Fibroblast of lung (primary cell): ENCODE measurements at regions not wholly inside any gene's neighbourhood (a gene's known extent, or its start where the extent isn't known, plus 50 kb on each side); places are given as distances from the start of the nearest gene placed in this dataset.
"Not testable (repeated sequence)": the region's sequence is repeated elsewhere in the genome, so short reads cannot be mapped to it uniquely, and the experiment has no call there.

ENCODE experiments used
- DNase-seq, 2 donors: peaks; one replicate each; pipeline versions ENCODE4 v3.0.0 to v3.0.0-alpha.2; 2010; ENCODE audit warnings: low read depth in 2 of 2
- H2AFZ ChIP-seq: 2 replicates; pipeline ENCODE4 v1.5.1; 2012; ENCODE audit warnings: low read length, control low read depth, inconsistent platforms
- H3K27ac ChIP-seq: 2 replicates; pipeline ENCODE4 v1.5.1; 2011; ENCODE audit warnings: low read length, control low read depth; ENCODE audit not compliant: insufficient read depth
- H3K27me3 ChIP-seq: 2 replicates; pipeline ENCODE4 v1.5.1; 2011; ENCODE audit warnings: mild to moderate bottlenecking, low read length; ENCODE audit not compliant: control insufficient read depth, insufficient read depth
- H3K36me3 ChIP-seq: 2 replicates; pipeline ENCODE4 v1.5.1; 2011; ENCODE audit warnings: low read length; ENCODE audit not compliant: control insufficient read depth, insufficient read depth
- H3K4me1 ChIP-seq: 2 replicates; pipeline ENCODE4 v1.5.1; 2011; ENCODE audit warnings: low read length; ENCODE audit not compliant: control insufficient read depth, insufficient read depth; ENCODE audit errors: extremely low read depth
- H3K4me2 ChIP-seq: 2 replicates; pipeline ENCODE4 v1.5.1; 2011; ENCODE audit warnings: low read length, control low read depth; ENCODE audit not compliant: insufficient read depth; ENCODE audit errors: extremely low read depth
- H3K4me3 ChIP-seq, 4 experiments: fragments of 200-600 bp in 1 of 4; sonication (generic) in 1 of 4; replicated peaks in 1 of 4; 2 replicates each; pipeline ENCODE4 v1.5.1; 2011 to 2016; ENCODE audit warnings: low read length in 4 of 4, low read depth in 3 of 4, mild to moderate bottlenecking in 3 of 4, control low read depth in 2 of 4, inconsistent platforms in 1 of 4, mixed read lengths in 1 of 4; ENCODE audit not compliant: insufficient read depth in 1 of 4; ENCODE audit errors: control extremely low read depth in 1 of 4
- H3K79me2 ChIP-seq: 2 replicates; pipeline ENCODE4 v1.5.1; 2012; ENCODE audit warnings: mild to moderate bottlenecking, low read length, inconsistent platforms; ENCODE audit not compliant: control insufficient read depth, insufficient read depth
- H3K9ac ChIP-seq: 2 replicates; pipeline ENCODE4 v1.5.1; 2011; ENCODE audit warnings: mild to moderate bottlenecking, low read length, control low read depth; ENCODE audit not compliant: insufficient read depth
- H3K9me3 ChIP-seq: 2 replicates; pipeline ENCODE4 v1.5.1; 2012; ENCODE audit warnings: low read depth, low read length; ENCODE audit not compliant: control insufficient read depth, insufficient read depth
- H4K20me1 ChIP-seq: 2 replicates; pipeline ENCODE4 v1.5.1; 2011; ENCODE audit warnings: low read length; ENCODE audit not compliant: control insufficient read depth, insufficient read depth; ENCODE audit errors: extremely low read depth
- EZH2 ChIP-seq: IDR thresholded peaks from 2 replicates; pipeline ENCODE4 v1.5.1; 2012; ENCODE audit warnings: low read length, control low read depth, mild to moderate bottlenecking; ENCODE audit errors: missing control alignments
- TF ChIP-seq, protein P1 (sequence below), 2 donors: IDR thresholded peaks in 1 of 2; conservative IDR thresholded peaks in 1 of 2; 1 replicate in 1 of 2; 2 replicates in 1 of 2; pipeline ENCODE4 v1.5.1; 2011 to 2012; ENCODE audit warnings: low read length in 2 of 2, control low read depth in 1 of 2, inconsistent platforms in 1 of 2, low read depth in 1 of 2, mild to moderate bottlenecking in 1 of 2

DNA sequence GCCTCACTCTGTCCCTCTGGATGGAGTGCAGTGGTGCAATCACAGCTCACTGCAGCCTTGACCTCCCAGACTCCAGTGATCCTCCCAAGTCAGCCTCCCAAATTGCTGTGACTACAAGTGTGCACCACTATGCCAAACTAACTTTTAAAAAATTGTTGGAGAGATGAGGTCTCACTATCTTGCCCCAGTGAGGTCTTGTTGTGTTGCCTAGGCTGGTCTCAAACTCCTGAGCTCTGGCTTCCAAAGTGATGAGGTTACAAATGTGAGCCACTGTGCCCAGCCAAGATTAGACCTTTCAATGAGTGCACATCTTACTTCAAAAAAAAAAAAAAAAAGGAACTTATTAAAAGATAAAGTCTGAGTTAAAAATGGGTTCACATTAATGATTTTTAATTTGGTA is 1838.1 kb upstream of the DEFB115 start:
- H3K4me2 ChIP-seq, result no peak overlapping the region
- no peak overlapping the region for H3K9ac ChIP-seq
- TF ChIP-seq EZH2, result no peak
- TF ChIP-seq, protein P1, sequence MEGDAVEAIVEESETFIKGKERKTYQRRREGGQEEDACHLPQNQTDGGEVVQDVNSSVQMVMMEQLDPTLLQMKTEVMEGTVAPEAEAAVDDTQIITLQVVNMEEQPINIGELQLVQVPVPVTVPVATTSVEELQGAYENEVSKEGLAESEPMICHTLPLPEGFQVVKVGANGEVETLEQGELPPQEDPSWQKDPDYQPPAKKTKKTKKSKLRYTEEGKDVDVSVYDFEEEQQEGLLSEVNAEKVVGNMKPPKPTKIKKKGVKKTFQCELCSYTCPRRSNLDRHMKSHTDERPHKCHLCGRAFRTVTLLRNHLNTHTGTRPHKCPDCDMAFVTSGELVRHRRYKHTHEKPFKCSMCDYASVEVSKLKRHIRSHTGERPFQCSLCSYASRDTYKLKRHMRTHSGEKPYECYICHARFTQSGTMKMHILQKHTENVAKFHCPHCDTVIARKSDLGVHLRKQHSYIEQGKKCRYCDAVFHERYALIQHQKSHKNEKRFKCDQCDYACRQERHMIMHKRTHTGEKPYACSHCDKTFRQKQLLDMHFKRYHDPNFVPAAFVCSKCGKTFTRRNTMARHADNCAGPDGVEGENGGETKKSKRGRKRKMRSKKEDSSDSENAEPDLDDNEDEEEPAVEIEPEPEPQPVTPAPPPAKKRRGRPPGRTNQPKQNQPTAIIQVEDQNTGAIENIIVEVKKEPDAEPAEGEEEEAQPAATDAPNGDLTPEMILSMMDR (conservative IDR thresholded peaks at IDR 0.05 in 1 of 2, IDR thresholded peaks at IDR 0.05 in 1 of 2; ENCODE audit: low read depth in 1 of 2, low read length in 2 of 2), result no peak
- DNase-seq, result no peak
- H3K4me1 ChIP-seq, result no peaks in the 10 kb centered on the region
- no peaks in the 10 kb centered on the region for H3K9me3 ChIP-seq
- no peaks in the 10 kb centered on the region for H3K79me2 ChIP-seq
- no peak overlapping the region for H3K27ac ChIP-seq
- no peak overlapping the region for H3K4me3 ChIP-seq
- no peaks in the 10 kb centered on the region for H3K36me3 ChIP-seq
- H3K27me3 ChIP-seq, result no peaks in the 10 kb centered on the region
- no peak overlapping the region for H2AFZ ChIP-seq
- no peaks in the 10 kb centered on the region for H4K20me1 ChIP-seq

DNA sequence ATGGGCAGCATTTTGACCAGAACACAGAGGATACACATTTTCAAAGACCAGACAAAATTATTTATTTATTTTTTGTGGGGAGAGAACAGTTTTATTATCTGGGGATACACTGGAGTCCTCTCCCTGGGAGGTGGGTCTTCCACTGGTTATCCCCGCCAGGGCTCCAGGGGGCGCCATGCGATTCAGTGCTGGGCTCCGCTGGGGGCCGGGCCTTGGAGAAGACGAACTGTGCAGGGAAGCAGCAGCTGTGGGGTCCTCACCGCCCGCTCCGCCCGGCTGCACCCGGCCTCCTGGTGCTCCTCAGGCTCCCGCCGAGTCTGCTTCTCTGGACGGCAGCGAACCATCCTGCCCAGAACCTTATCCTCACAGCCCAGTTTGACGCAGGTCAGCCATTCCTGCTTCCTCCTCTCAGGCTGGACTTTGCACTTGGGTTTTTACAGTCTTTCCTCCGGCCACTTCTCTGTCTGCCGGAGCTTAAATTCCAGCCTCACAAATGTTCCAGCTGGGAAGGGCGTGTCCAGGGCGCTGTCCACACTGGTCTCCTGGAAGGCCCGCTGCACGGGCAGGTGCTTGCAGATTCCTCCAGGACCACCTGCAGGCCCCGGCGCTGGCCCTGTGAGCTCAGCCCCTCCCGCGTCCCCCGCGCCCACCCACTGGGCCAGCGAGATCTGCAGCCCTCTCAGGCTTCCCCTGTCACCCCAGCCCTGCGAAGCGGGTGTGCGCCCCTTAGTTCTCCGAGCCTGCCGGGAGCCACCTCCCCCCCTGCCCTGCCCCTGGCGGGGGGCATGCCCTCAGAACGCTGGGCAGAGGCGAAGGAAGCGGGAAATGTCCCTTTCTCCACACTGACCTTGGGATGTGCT is 1830.0 kb upstream of the DEFB115 start:
- Histone ChIP-seq H3K4me3 (no peak overlapping the region), H3K27ac (no peak overlapping the region), H3K9ac (no peak overlapping the region), H3K4me2 (no peak overlapping the region), H3K9me3 (no peaks in the 10 kb centered on the region), H3K36me3 (no peaks in the 10 kb centered on the region), H3K79me2 (no peaks in the 10 kb centered on the region), H2AFZ (no peak overlapping the region), H4K20me1 (no peaks in the 10 kb centered on the region), H3K4me1 (no peaks in the 10 kb centered on the region), H3K27me3 (no peaks in the 10 kb centered on the region)
- no peak for TF ChIP-seq EZH2
- TF ChIP-seq, protein P1 (conservative IDR thresholded peaks at IDR 0.05 in 1 of 2, IDR thresholded peaks at IDR 0.05 in 1 of 2; ENCODE audit: low read depth in 1 of 2, low read length in 2 of 2), result no peak
- no peak for DNase-seq

DNA sequence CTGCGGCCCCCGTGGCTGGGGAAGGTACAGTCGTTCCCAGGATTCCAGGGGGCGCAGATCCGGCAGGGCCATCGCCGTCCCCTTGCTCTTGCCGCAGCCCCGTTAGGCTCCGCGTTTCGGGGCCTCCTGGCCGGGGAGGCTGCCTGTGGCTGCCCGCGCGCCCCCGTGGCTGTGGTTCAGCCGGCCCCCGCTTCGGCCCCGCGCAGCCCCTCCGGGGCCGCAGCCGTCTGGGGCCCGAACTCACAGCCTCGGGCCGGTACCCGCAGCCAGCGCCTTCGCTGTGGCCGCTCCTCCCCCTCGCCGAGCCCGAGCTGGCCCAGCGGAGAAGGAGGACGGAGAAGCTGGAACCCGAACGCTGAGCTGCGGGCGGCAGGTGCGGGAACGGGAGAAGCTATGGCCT is 1826.9 kb upstream of the DEFB115 start:
- H3K4me2 ChIP-seq, result no peak overlapping the region
- no peaks in the 10 kb centered on the region for H3K9me3 ChIP-seq
- H3K36me3 ChIP-seq, result no peaks in the 10 kb centered on the region
- H3K27me3 ChIP-seq, result no peaks in the 10 kb centered on the region
- no peaks in the 10 kb centered on the region for H3K4me1 ChIP-seq
- H2AFZ ChIP-seq, result no peak overlapping the region
- no peaks in the 10 kb centered on the region for H3K79me2 ChIP-seq
- H3K9ac ChIP-seq, result no peak overlapping the region
- DNase-seq, result no peak
- H4K20me1 ChIP-seq, result no peaks in the 10 kb centered on the region
- H3K27ac ChIP-seq, result no peak overlapping the region
- TF ChIP-seq, protein P1 (conservative IDR thresholded peaks at IDR 0.05 in 1 of 2, IDR thresholded peaks at IDR 0.05 in 1 of 2; ENCODE audit: low read depth in 1 of 2, low read length in 2 of 2), result no peak
- TF ChIP-seq EZH2, result no peak
- H3K4me3 ChIP-seq, result no peak overlapping the region

DNA sequence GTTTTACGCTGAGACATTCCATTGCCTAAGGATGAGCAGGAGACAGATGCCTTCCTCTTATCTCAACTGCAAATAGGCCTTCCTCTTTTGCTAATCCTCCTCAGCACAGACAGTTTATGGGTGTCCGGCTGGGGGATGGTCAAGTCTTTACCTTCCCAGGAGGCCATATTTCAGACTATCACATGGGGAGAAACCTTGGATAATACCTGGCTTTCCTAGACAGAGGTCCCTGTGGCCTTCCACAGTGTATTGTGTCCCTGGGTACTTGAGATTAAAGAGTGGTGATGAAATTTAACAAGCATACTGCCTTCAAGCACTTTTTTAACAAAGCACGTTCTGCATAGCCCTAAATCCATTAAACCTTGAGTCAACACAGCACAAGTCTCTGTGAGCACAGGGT is 1816.7 kb upstream of the DEFB115 start:
- not testable (repeated sequence) for H4K20me1 ChIP-seq, H3K9ac ChIP-seq, H3K9me3 ChIP-seq, H2AFZ ChIP-seq, H3K4me3 ChIP-seq, H3K36me3 ChIP-seq, H3K27me3 ChIP-seq, H3K4me2 ChIP-seq, DNase-seq, H3K4me1 ChIP-seq, H3K27ac ChIP-seq, H3K79me2 ChIP-seq
